SU-DHL-6 (cell line): ENCODE measurements at regions not wholly inside any gene's neighbourhood (a gene's known extent, or its start where the extent isn't known, plus 50 kb on each side); places are given as distances from the start of the nearest gene placed in this dataset.

ENCODE experiments used
- H2AFZ ChIP-seq: fragments of 200-600 bp; sonication (generic); 2 replicates; pipeline ENCODE4 v1.6.1; 2014; ENCODE audit warnings: low read depth, mild to moderate bottlenecking, moderate library complexity, mixed read lengths, antibody characterized with exemption, low read length; ENCODE audit not compliant: severe bottlenecking
- H3F3A ChIP-seq: fragments of 200-600 bp; shearing (Covaris generic); 2 replicates; pipeline ENCODE4 v1.6.0; 2016; ENCODE audit warnings: antibody characterized with exemption, mild to moderate bottlenecking; ENCODE audit not compliant: insufficient read depth
- H3K27ac ChIP-seq: fragments of 200-600 bp; sonication (generic); 2 replicates; pipeline ENCODE4 v1.5.1; 2016; ENCODE audit warnings: low read depth, mild to moderate bottlenecking, low read length, moderate library complexity, mixed read lengths
- H3K27me3 ChIP-seq: fragments of 200-600 bp; sonication (generic), shearing (Covaris generic); 2 replicates; pipeline ENCODE4 v1.6.0; 2014; ENCODE audit warnings: mild to moderate bottlenecking, low read length
- H3K36me3 ChIP-seq: fragments of 200-600 bp; sonication (generic); 2 replicates; pipeline ENCODE4 v1.6.1; 2014; ENCODE audit warnings: mild to moderate bottlenecking, low read length, mixed read lengths
- H3K4me2 ChIP-seq: fragments of 300-600, 200-600 bp; shearing (Covaris generic), sonication (generic); 2 replicates; pipeline ENCODE4 v1.6.0; 2014; ENCODE audit warnings: low read length, low read depth, mild to moderate bottlenecking; ENCODE audit not compliant: poor library complexity, severe bottlenecking
- H3K4me3 ChIP-seq: fragments of 200-600 bp; sonication (generic); 2 replicates; pipeline ENCODE4 v1.5.1; 2014; ENCODE audit warnings: antibody characterized with exemption, low read length, mild to moderate bottlenecking, mixed read lengths; ENCODE audit not compliant: insufficient read depth, poor library complexity, severe bottlenecking
- H3K79me2 ChIP-seq: fragments of 200-600 bp; sonication (generic); 2 replicates; pipeline ENCODE4 v1.6.1; 2014; ENCODE audit warnings: mild to moderate bottlenecking, low read length, moderate library complexity; ENCODE audit not compliant: insufficient read depth
- H3K9ac ChIP-seq: fragments of 200-600 bp; sonication (generic); 2 replicates; pipeline ENCODE4 v1.7.0; 2014; ENCODE audit warnings: mild to moderate bottlenecking, low read length
- H3K9me2 ChIP-seq: fragments of 200-600 bp; sonication (generic); replicated peaks from 2 replicates; pipeline ENCODE4 v1.6.1; 2014; ENCODE audit warnings: low read length; ENCODE audit not compliant: insufficient read depth
- H3K9me3 ChIP-seq: fragments of 200-600 bp; sonication (generic); 2 replicates; pipeline ENCODE4 v1.6.1; 2014; ENCODE audit warnings: low read length, mixed read lengths; ENCODE audit not compliant: insufficient read depth
- H4K20me1 ChIP-seq: fragments of 200-600 bp; sonication (generic); 2 replicates; pipeline ENCODE4 v1.6.1; 2014; ENCODE audit warnings: low read depth, mild to moderate bottlenecking, antibody characterized with exemption, low read length, moderate library complexity, mixed read lengths
- CTCF ChIP-seq: fragments of 200-600 bp; sonication (generic); IDR thresholded peaks from one replicate; pipeline ENCODE4 v1.5.1; 2017; ENCODE audit warnings: antibody characterized with exemption, mild to moderate bottlenecking, low read length, moderate library complexity; ENCODE audit not compliant: insufficient read depth, poor library complexity, severe bottlenecking
- EZH2phosphoT487 ChIP-seq: fragments of 200-600 bp; sonication (generic), shearing (Covaris generic); conservative IDR thresholded peaks from 2 replicates; pipeline ENCODE4 v1.6.1; 2018; ENCODE audit warnings: mild to moderate bottlenecking, antibody characterized with exemption, low read length, moderate library complexity, mixed read lengths

- Histone ChIP-seq H2AFZ (no peak overlapping the region), H3K36me3 (no peaks in the 10 kb centered on the region), H3K9me3 (no peaks in the 10 kb centered on the region), H3F3A (no peaks in the 10 kb centered on the region), H3K79me2 (no peaks in the 10 kb centered on the region), H3K9me2 (no peaks in the 10 kb centered on the region), H3K27ac (no peak overlapping the region), H4K20me1 (no peaks in the 10 kb centered on the region), H3K4me2 (no peak overlapping the region), H3K4me3 (no peak overlapping the region), H3K9ac (no peak overlapping the region), H3K27me3 (no peaks in the 10 kb centered on the region)
- no peak for TF ChIP-seq CTCF
- TF ChIP-seq EZH2phosphoT487, result no peak
Measured at GRCh38 chr1:25061261-25061995, 131.4 kb upstream of the RUNX3 start.

GRCh38 chr1:25057188-25057587 is 127.1 kb upstream of the RUNX3 start:
- H3K9me2 ChIP-seq, result no peaks in the 10 kb centered on the region
- no peaks in the 10 kb centered on the region for H3K27me3 ChIP-seq
- no peaks in the 10 kb centered on the region for H3K79me2 ChIP-seq
- no peak for TF ChIP-seq CTCF
- TF ChIP-seq EZH2phosphoT487, result no peak
- H2AFZ ChIP-seq, result no peak overlapping the region
- H4K20me1 ChIP-seq, result no peaks in the 10 kb centered on the region
- no peak overlapping the region for H3K27ac ChIP-seq
- H3F3A ChIP-seq, result no peaks in the 10 kb centered on the region
- H3K4me3 ChIP-seq, result no peak overlapping the region
- H3K36me3 ChIP-seq, result no peaks in the 10 kb centered on the region
- H3K9ac ChIP-seq, result no peak overlapping the region
- no peak overlapping the region for H3K4me2 ChIP-seq
- H3K9me3 ChIP-seq, result no peaks in the 10 kb centered on the region

GRCh38 chr1:25056536-25056935 is 126.5 kb upstream of the RUNX3 start:
- Histone ChIP-seq H3K9ac (no peak overlapping the region), H3K36me3 (no peaks in the 10 kb centered on the region), H2AFZ (no peak overlapping the region), H3K79me2 (no peaks in the 10 kb centered on the region), H3K27me3 (no peaks in the 10 kb centered on the region), H3K9me2 (no peaks in the 10 kb centered on the region), H3K27ac (no peak overlapping the region), H4K20me1 (no peaks in the 10 kb centered on the region), H3K9me3 (no peaks in the 10 kb centered on the region), H3F3A (no peaks in the 10 kb centered on the region), H3K4me2 (no peak overlapping the region), H3K4me3 (no peak overlapping the region)
- TF ChIP-seq EZH2phosphoT487, result no peak
- TF ChIP-seq CTCF, result no peak
